Activated T-cell treated with anti-CD3 and anti-CD28 coated beads, Interleukin-2, amount 50 U/mL, for 48 hours (primary cell): ENCODE measurements at regions not wholly inside any gene's neighbourhood (a gene's known extent, or its start where the extent isn't known, plus 50 kb on each side); places are given as distances from the start of the nearest gene placed in this dataset.

ENCODE experiments used
- DNase-seq, 2 experiments: peaks; one replicate each; pipeline ENCODE4 v3.0.0-alpha.2; 2020

DNA sequence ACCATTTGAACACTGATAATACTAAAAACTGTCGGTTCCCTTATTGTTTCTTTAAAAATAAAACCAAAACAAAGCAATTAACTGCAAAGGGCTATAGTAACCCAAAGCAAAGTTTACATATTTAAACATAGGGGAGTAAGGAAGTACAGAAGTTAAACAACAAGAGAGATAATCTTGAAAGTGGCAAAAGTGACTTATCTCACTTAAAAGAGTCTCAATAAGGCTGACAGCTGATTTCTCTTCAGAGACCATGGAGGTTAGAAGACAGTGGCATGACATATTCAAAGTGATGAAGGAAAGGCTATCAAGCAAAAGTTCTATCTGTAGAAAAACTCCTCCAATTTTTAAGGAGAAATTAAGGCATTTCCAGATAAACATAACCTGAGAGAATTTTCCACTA lies 233.5 kb upstream of the HDAC9 start:
- no peak for DNase-seq

DNA sequence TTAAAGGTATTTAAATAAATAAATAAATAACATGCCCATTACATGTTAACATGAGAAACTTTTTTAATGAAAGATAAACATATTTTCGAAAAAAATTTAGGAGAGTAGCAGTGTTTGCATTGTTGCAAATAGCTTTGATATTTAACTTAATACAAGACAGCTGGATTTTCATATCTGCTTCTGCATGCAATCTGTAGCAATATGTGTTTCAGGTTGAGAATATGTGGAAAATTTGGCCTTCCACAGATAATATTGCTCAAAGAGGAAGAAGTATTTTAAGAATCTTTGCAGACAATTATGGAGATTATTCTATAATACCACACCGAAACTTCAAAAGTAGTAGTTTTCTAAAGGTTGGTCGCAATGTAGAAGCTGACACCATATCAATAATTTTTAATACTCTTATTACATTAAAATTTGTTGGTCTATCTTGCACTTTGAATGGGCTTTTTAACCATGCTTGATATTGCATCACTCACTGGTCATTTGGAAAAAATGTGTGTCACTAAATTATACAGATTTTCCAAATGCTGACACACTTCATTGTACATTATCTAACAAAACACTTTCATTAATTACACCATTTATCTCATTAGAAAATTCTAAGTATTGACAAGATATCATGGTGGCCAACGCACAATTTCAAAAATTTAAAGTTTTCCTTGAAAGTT lies 229.8 kb upstream of the HDAC9 start:
- no peak for DNase-seq

DNA sequence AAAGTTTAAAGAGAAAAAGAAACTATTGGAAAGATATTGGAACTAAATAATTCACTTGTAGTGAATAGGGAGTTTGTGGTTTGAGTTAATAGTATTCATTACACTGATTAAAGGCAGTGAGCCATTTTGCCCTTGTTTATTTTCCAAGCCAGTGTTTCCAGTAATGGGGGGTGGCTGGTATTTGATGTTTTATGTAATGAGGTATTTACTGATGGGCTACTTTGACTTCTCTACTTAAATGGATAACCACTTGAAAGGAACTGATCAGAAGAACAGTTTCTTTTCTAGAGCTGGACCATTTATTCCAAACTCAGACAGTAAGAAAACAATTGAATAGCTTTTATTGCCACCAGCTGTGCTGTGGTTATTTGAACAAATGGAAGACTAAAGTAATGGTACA lies 227.0 kb upstream of the HDAC9 start:
- no peak for DNase-seq

DNA sequence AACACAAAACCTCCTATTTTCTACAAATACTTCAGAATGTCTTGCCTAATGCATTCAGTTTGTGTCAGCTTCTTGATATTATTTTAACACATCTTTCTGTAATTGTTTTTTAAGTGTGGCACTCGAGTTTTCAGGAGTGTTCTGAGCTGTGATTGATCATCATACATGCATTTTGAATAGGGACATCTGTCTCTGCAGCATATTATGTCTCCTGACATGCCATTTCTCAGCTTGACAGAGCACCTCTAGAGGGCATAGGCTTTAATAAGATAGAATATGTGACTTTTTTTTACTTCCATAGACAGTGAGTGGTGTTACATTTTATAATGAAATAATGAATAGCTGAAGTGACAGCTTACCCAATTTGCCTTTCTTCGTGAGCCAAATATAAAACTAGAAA lies 219.2 kb upstream of the HDAC9 start:
- DNase-seq = no peak

DNA sequence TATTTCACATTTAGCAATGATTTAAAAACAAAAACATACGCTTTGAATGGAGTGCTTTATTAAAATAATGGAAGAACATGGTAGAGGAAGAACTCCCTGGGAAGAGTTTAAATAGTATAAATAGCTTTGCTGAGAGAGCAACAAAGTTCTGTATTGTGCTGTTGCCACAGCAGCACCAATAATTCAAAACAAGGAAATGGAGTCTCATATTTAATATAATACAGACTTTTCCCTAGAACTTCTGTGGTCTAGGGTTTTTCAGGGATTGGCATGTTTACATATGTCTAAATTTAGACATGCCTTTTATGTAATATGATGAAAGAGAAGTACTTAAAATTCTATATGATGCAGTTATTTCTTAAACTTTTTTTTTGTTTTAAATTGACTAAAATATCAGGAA lies 217.2 kb upstream of the HDAC9 start:
- no peak for DNase-seq

DNA sequence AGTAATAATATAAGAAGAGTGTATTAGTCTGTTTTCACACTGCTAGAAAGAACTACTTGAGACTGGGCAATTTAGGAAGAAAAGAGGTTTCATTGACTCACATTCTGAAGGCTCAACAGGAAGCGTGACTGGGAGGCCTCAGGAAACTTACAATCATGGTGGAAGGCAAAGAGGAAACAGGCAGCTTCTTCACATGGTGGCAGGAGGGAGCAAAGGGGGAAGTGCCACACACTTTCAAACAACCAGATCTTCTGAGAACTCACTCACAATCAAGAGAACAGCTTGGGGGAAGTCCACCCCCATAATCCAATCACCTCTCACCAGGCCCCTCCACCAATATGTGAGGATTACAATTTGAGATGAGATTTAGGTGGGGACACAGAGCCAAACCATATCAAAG lies 212.5 kb upstream of the HDAC9 start:
- DNase-seq = no peak

DNA sequence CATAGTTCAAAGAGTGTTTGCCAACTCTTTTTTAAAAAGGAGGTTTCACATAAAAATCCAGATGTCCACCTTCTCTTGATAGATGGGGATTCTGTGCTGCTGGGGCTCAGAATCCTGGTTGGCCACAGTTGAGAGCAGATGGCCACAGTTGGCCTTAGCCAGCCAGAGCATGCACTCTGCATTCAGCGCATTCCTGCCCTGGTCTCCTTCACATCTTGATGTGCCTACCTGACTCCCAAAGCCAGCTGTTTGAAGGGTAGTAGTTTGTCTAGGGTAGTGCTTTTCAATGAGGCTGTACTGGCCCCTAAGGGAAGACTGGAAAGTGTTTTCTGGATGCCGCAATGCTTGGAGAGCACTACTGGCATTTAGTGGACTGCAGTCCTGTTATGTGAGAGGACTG lies 208.1 kb upstream of the HDAC9 start:
- no peak for DNase-seq

DNA sequence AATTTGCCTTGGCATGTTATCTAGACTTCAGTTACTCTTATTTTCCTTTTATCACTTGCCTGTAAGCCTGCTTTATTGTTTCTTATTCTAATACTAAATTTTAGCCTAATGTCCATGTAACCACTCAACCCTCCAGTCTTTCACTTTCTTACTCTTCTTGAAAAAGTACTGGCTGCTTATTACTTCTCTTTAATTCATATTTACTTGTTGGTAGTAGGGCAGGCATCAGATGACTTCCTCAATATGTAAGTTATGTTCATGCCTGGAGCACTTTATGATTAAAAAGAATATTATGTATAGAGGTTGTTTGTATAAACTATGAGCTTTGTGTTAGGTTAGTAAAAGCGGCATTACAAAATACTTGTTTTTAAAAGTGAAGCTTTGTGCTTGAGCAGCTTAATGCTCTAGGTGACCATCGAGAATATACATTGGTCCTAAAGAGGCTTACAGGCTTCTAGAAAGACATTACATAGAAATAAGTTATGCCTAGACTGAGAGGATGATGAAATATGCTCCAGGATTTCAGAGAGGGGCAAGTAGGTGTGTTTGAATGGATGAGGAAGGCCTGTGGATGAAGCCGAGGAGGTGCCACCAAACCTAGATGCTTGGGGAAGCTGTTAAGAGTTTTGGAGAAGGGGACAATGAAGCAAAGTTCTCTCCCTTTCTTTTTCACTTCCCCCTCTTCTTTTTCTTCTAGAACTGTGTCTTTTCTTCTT lies 207.1 kb upstream of the HDAC9 start:
- DNase-seq = no peak

DNA sequence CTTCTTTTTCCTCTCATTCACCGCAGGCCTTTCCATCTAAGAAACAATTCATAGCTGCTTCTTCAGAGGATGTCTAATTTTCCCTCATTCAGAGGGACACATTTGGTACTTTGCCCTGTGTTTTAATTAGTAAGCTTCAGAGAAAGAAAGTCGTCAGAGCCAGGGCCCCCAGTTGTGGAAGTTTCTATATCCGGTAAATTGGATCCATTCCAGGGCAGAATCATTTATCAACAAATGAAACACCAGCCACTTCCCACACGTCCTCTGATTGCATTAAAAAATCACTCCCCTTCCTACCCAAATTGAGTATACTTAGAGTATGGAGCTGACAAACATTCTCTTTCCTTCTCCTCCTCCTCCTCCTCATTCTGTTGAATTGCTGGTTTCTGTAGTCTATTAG lies 205.8 kb upstream of the HDAC9 start:
- no peak for DNase-seq

DNA sequence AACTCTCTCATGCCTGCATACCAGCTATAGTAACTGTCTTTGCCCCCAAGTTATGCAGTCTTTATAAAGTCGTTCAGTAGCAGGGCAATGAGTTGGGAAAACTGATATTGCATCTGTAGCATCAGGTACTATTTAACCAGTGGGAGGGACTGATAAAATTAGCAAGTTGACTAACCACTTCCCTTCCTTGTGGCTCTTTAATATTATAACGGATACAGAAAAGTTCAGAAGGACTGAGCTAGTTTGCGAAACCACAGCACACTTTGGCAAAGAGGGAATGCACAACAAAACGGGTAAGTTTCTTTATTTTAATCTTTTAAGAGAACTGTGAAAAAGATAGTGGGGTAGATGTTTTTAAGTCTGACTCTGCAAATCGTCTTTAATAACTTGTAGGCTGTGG lies 205.3 kb upstream of the HDAC9 start:
- no peak for DNase-seq

DNA sequence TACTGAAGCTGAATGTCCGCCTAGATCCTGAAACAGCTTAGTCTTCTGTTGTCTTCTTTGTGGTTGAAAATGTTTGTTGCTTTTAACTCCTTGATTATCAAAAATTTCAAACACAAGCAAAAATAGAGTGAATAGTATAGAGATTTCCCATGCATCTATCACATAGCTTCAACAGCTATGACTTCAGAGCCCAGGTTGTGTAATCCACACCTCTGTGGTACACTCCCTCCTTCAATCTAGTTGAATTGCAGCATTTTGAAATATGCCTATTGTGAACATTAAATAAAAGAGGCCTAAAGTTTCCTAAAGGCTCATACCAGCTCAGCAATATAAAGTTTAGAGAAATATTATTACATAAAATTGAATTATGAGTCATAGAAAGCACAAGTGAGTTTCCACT lies 204.7 kb upstream of the HDAC9 start:
- DNase-seq = no peak

DNA sequence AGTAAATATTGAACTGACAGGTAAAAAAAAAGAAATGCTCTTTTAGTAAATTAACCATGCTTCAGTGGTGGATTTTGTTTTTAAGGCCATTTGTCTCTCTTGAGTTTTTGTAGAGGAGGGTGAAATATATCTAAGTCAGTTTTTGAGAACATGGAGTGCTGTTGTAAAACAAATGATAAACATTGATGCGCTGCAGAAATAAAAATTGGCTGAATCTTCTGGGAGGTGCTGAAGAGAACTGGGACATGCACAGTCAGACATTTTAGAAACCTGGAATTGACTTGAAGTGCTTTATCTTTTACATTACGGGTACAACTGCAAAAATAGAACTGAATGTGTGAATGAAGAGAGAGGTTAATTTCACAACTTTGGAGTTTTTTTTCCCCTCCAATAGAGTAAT lies 203.0 kb upstream of the HDAC9 start:
- no peak for DNase-seq

DNA sequence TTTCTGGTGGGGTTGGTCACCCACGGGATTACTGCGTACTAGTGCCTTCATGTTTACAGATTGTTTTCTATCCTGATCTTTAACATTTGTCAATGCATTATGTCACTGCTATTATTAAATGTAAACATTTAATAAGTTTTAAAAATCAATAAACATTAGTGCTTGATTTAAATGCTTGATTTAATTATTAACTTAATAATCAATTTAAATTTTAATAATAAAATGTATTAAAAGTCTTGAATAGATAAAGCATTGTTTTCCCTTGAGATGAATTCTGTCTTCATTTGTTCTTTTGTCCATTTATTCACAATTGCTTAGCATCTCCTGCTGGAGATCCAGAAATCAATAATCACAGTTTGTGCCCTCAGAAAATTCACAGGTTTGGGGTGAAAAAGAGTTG lies 201.8 kb upstream of the HDAC9 start:
- no peak for DNase-seq

DNA sequence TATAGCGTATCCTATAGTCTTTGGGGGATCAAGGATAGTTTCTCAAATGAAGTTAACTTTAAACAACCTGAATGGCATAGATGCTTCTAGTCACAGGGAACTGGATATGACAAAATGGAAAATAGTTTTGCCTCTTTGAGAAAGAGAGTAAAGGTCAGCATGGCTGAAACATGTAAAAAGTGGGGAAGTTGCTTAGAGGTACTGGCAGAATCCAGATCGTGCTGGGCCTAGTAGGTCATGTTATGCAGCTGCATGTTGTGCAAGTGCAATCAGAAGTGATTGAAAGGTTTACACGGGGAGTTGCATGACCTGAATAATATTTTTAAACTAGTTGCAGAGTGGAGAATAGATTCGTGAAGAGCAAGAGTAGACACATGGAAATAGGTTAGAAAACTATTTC lies 201.1 kb upstream of the HDAC9 start:
- DNase-seq = no peak

DNA sequence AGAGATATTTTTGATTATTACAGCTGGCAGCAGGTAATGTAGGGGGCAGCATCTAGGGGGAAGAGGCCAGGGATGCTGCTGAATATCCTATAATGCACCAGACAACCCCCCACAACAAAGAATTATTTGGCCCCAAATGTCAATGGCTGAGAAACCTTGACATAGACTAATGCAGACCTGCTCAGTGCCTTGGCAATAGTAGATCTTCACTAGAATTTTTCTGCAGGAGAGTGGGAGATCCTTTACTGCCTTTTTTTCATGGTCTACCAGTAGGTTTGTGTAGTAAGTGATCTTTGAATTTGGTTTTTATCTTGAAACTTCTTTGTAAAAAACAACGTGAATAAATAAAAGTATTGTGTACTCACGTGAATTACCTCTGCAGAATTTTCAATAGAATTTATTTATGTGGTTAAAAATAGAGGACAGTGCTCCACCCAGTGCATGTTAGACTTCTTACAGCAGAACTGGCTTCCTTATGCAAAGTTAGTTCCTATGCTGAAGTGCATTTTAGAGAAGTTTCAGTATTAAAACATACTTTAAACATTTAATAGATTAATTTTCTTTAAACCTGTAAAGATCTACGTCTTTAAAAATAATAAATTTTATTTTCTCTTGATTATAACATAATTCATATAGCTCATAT lies 199.6 kb upstream of the HDAC9 start:
- no peak for DNase-seq

DNA sequence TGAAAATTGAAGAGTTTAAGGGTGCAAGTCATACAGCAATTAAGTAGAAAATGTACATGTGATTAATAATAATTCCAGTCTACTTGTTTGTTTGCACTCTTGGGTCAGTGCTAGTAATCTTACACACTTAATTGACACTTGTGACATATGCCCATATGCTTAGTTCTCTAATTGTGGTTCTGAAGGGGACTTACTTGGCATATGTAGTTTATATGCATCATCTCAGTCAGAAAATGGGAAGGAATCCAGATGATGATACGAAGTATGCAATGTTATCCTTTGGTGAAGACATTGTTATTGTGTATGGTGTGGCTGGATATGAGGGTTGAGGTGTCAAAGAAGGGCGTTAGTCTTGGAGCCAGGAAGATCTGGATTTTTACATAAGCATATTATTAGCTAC lies 193.5 kb upstream of the HDAC9 start:
- DNase-seq = no peak

DNA sequence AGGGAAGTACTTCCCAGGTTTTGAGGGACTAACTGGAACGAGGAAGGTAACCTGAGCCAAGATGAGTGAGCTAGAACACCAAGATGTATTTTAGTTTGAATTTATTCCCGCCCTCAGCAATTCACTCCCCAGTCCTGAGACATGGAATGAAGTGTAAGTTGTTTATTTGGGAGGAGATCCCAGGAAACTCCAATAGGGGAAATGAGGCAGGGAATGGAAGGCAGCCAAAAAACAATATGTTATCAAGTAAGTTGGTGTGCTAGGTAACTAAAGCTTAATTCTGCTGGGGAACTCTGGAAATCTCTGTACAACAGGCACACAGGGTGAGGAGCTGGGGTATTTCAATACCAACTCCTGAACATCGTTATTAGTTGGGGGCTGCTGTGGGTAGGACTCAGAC lies 189.7 kb upstream of the HDAC9 start:
- no peak for DNase-seq

DNA sequence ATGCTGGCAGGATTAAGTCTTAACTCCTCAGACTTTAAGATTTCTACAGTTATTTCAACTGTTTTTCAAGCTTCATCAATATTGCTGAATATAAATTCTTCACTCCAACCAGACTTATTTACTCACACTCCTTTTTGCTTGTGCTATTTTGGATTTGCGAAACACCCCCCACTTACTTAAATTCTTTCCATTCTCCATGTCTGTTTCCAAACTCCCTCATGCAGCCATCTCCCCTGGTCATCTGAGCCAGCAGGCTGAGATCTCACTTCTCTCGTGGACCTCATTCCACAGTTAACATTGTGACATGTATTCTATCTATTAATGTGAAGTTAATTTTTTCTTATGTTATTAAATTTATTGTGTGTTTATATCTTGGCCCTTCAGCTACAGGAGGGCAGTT lies 188.9 kb upstream of the HDAC9 start:
- no peak for DNase-seq

DNA sequence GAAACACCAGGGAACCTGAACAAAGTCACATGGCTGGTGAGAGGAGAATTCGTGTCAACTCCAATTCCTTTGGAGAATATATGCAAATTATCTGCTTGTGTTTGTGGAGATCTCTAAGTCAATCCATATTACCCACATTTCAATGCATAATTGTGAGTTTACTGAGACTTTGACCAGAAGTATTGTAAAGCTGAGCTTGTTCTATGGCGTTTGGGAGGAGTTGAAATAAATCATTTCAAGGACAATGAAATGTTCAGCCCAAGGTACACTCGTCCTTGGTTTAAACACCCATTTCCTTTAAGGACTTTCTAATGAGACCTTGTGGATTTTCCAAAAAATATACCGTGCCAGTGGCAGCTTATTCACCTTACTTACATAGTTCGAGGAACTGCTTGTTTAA lies 186.6 kb upstream of the HDAC9 start:
- DNase-seq = no peak

DNA sequence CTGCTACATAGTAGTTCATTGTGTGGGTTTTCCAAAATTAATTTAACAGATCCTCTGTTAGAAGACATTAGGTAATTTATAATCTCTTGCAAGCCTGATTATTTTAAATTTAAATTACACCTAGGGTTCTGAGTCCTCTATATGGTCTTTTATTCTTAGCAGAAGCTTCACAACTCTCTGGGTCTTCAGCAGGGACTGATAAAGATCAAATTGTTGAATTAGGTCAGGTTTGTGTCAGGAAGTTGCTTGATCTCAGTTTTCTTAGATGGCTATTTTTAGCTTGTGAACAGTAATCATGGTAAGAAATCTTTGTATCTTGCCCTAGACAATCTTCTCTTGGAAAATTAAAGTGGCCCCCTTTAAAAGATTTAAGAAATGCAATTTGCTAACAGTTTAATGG lies 183.1 kb upstream of the HDAC9 start:
- DNase-seq = no peak

DNA sequence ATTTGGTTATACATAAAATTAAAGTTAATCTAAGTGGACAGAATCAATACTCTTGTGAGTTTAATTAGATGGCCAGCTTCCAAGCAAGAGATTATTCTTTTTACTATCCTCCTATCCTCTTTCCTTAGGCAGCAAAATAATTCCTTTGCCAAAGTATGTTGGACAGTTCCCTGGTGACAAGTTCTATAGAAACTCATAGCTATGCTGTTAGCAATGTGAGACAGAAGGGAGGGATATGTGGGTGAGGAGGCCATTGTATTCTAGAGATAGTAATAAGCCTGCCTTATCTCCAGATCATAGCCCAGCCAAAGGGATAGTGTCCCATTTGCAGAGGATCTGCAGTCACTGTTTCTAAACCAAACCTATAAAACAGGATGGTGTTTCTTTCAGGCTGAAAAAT lies 181.6 kb upstream of the HDAC9 start:
- DNase-seq = no peak

DNA sequence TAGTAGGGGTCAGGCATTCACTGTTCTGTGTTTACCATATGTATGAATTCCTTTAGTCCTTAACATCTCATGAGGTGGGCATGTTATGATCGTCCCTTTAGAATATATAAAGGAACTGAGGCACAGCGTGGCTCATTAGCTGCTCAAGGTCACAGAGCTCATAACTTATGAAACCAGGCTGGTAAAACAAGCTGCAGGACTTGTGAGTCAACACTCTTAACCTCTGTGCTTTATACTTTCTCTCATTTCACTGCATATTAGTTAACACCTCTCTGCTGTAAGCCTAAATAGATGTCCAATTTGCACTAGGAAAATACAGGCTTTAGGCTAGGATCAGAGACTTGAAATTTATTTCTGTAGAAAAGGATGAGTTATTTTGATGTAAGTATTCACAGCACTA lies 180.3 kb upstream of the HDAC9 start:
- DNase-seq = no peak

DNA sequence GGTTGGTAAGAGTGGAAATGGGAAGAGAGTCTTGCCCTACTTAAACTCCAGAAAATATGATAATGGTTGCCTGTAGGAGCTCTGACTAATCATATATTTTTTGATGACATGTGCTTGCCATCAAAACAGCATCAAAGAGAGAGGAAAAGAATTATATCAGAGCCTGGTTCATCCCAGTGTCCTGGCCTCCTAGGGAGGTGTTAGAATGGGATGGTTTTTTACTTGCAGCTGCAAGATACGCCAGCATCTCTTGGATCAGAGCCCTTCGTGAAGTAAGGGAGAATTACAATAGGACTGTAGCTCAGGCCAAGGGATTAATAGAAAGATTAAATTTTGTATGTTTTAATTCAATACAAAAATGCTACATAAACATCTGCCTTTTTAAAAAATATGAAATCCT lies 177.6 kb upstream of the HDAC9 start:
- no peak for DNase-seq

DNA sequence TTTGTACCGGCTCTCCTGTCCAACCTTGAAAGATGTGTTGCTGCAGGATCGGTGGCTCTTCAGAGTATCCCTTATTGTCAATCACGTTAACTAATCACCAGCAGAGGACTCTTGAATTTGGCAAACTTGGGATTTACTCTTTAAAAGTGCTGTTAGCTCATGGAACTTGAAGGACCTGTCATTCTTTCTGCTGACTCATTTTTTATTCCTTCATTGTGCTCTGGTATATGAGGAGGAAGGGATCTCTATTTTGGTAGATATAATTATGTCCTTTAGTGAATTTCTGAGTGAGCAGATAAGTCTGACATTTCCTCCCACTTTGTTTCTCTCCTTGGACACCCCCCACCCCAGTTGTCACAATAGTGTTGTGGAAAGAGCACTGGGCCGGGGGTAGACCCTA lies 175.1 kb upstream of the HDAC9 start:
- DNase-seq = no peak
